HUES48 (cell line): ENCODE measurements at regions not wholly inside any gene's neighbourhood (a gene's known extent, or its start where the extent isn't known, plus 50 kb on each side); places are given as distances from the start of the nearest gene placed in this dataset.
"Not testable (repeated sequence)": the region's sequence is repeated elsewhere in the genome, so short reads cannot be mapped to it uniquely, and the experiment has no call there.

ENCODE experiments used
- H3K27ac ChIP-seq: one replicate; pipeline ENCODE4 v1.7.0; 2013; ENCODE audit warnings: low read depth, low read length, inconsistent platforms
- H3K27me3 ChIP-seq: 2 replicates; pipeline ENCODE4 v1.6.1; 2013; ENCODE audit warnings: mild to moderate bottlenecking, low read length; ENCODE audit not compliant: control insufficient read depth, insufficient read depth
- H3K36me3 ChIP-seq: 2 replicates; pipeline ENCODE4 v1.6.1; 2013; ENCODE audit warnings: low read length; ENCODE audit not compliant: control insufficient read depth, insufficient read depth
- H3K4me1 ChIP-seq: 2 replicates; pipeline ENCODE4 v1.6.1; 2013; ENCODE audit warnings: mild to moderate bottlenecking, low read length; ENCODE audit not compliant: control insufficient read depth, insufficient read depth
- H3K4me3 ChIP-seq: 2 replicates; pipeline ENCODE4 v1.5.1; 2013; ENCODE audit warnings: mild to moderate bottlenecking, low read depth, low read length
- H3K9ac ChIP-seq: 2 replicates; pipeline ENCODE4 v1.6.1; 2013; ENCODE audit warnings: mild to moderate bottlenecking, low read depth, low read length, moderate library complexity
- H3K9me3 ChIP-seq: 2 replicates; pipeline ENCODE4 v1.6.1; 2013; ENCODE audit warnings: low read length; ENCODE audit not compliant: control insufficient read depth, insufficient read depth

DNA sequence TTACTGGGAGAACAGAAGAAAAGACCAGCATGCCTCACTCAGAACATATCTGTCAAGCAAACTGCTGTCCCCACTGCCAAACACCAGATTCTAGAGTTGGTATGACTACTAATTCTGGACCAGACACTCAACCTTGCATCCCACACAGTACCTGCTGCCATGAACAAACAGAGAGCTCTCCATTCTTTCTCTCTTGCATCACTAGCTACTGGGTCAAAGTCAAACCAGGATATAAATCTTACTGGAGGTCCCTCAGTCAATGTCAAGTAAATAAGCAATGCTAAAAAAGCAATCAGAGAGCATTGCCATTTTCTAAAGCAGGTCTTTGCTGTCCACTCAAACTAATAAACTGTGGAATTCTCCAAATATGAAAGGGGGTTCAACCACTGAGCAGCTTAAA, 452.4 kb upstream of the SEL1L start:
- no peak overlapping the region for H3K27ac ChIP-seq
- H3K4me3 ChIP-seq: no peak overlapping the region
- no peak overlapping the region for H3K9ac ChIP-seq
- no peaks in the 10 kb centered on the region for H3K4me1 ChIP-seq
- no peaks in the 10 kb centered on the region for H3K27me3 ChIP-seq
- no peaks in the 10 kb centered on the region for H3K36me3 ChIP-seq
- H3K9me3 ChIP-seq: no peaks in the 10 kb centered on the region

DNA sequence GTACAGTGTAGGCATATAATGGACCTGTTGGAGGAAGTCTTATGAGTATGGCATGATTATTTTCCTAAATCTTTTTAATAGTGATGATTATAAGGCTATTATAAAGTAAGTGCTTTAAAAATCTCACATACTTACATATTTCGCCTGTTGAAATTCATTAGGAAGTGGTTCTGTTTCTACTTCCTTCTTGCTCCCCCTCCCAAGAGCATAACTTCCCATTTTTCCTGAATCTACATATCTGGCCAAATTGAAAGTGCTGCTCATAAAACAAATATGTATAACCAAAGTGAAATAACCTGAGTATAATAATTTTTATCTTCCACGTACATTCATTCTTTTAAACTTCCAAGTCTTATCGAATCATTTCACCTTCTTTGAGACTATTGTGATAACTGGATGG, 455.6 kb upstream of the SEL1L start:
- H3K9ac ChIP-seq: no peak overlapping the region
- no peak overlapping the region for H3K27ac ChIP-seq
- H3K4me1 ChIP-seq: no peaks in the 10 kb centered on the region

DNA sequence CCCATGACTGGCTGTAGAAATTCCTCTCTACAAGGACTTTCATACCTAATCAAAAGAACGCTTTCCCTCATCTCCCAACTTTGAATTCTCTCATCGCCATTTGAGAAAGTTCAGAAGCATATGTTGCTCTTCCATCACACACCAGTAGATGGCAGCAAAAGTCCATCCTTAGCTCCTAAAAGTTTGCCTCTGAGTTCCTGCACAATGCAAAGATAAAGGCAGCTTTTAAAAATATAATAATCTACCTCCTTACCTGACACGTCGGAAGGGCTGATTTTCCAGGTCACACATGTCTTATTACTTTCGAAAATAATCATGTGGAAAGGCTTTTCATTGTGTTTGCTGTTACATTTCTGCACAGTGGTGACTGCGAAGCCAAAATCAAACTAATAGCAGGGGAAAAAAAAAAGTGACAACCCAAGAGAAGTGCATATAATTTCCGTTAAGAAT, 456.7 kb upstream of the SEL1L start:
- Histone ChIP-seq H3K36me3 (no peaks in the 10 kb centered on the region), H3K27me3 (no peaks in the 10 kb centered on the region), H3K9ac (no peak overlapping the region), H3K27ac (no peak overlapping the region), H3K4me3 (no peak overlapping the region), H3K9me3 (no peaks in the 10 kb centered on the region), H3K4me1 (no peaks in the 10 kb centered on the region)

More for the DNA sequence above, 455.6 kb upstream of the SEL1L start:
- Histone ChIP-seq H3K9me3 (no peaks in the 10 kb centered on the region), H3K27me3 (no peaks in the 10 kb centered on the region), H3K36me3 (no peaks in the 10 kb centered on the region), H3K4me3 (no peak overlapping the region)

DNA sequence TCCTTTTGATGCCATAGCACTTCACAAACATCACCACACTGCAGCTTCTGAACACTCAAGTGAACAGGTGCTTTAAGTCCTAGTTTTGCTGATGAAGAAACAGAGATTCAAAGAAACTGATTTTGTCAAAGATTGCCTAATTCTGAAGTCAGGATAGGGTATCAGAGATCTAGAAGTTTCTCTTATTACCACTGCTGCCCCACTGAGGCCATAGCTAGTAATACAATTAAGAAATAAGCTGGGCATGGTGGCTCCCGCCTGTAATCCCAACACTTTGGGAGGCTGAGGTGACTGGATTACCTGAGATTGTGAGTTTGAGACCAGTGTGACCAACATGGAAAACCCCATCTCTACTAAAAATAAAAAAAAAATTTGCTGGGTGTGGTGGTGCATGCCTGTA, 458.3 kb upstream of the SEL1L start:
- H3K27me3 ChIP-seq: no peaks in the 10 kb centered on the region
- H3K9ac ChIP-seq: no peak overlapping the region
- H3K27ac ChIP-seq: no peak overlapping the region
- H3K9me3 ChIP-seq: no peaks in the 10 kb centered on the region
- no peaks in the 10 kb centered on the region for H3K4me1 ChIP-seq
- H3K4me3 ChIP-seq: no peak overlapping the region
- no peaks in the 10 kb centered on the region for H3K36me3 ChIP-seq

DNA sequence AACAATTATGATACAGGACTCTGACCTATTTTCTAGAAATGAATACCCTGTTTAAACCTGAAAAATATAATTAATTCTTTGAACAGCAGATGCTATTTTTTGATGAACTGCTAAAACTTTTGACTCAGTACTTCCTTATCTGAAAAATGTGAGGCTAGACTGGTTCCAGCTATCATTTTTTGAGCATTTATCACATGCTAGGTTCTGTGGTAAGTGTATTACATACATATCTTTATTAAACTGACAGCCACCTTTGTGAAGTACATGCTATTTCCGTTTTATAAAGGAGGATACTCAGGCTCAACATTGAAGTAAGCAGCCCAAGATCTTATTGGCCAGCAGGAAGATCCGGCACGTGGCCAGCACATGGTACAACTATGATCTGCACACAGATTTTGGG, 459.8 kb upstream of the SEL1L start:
- no peaks in the 10 kb centered on the region for H3K4me1 ChIP-seq
- no peaks in the 10 kb centered on the region for H3K9me3 ChIP-seq
- no peak overlapping the region for H3K27ac ChIP-seq
- no peaks in the 10 kb centered on the region for H3K36me3 ChIP-seq
- H3K4me3 ChIP-seq: no peak overlapping the region
- no peak overlapping the region for H3K9ac ChIP-seq
- no peaks in the 10 kb centered on the region for H3K27me3 ChIP-seq

DNA sequence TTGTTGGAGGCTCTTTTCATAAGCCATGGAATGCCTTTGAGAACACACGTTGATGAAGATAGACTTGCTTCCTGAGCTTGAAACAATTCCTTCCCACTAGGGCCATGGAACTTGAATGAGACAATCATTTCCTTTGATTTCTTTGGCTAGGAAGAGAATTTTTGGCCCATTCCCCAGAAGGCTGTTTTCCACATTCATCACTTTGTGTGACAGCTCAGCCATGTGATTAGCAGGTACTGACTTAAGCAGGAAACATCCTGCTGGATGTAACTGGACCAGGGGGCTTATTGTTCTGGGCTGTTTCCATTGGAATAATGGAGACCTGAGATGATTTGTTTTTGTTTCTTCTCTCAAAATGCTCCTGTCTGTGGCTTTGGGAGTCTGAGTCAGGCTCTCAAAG, 469.8 kb upstream of the SEL1L start:
- Histone ChIP-seq H3K9me3 (no peaks in the 10 kb centered on the region), H3K4me3 (no peak overlapping the region), H3K36me3 (no peaks in the 10 kb centered on the region)

DNA sequence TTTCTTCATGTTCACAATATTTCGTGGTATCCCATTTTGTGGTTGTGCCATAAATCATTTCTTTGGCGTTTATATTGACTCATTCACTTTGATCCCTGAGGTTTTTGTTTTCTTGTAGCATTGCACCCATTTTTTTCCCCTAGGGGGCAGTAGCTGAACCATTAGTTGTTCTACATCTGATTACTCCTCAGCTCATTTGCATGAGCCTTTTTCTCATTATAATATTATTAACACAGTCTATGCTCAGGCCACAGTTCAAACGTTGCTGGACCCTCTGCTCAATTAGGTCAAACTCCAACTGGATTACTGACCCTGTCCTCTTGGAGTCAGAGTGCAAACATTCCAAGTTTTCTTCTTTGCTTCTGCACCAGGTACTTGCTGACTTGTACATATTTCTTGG, 475.4 kb upstream of the SEL1L start:
- Histone ChIP-seq H3K36me3 (no peaks in the 10 kb centered on the region), H3K9ac (no peak overlapping the region), H3K4me1 (no peaks in the 10 kb centered on the region), H3K4me3 (no peak overlapping the region), H3K27me3 (no peaks in the 10 kb centered on the region), H3K9me3 (no peaks in the 10 kb centered on the region), H3K27ac (no peak overlapping the region)

More for the DNA sequence above, 469.8 kb upstream of the SEL1L start:
- no peak overlapping the region for H3K9ac ChIP-seq
- H3K27me3 ChIP-seq: no peaks in the 10 kb centered on the region
- H3K4me1 ChIP-seq: no peaks in the 10 kb centered on the region
- no peak overlapping the region for H3K27ac ChIP-seq

DNA sequence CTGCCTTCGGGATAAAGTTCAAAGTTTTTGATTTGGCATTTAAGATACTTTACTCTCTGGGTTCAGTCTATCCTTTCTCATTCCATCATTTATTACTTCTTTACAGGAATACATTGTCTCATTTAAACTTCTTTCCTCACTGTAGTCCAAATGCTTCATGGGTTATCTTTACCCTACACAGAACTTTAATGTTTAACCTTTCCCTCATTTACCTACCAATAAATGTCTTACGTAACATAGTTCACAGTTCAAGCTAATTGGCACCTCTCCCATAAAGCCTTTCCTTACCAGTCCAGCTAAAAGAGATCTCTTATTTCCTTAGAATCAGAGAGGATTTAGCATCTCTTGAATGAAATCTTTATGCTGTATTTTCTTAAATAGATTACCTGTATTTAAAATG, 476.3 kb upstream of the SEL1L start:
- Histone ChIP-seq H3K27ac (no peak overlapping the region), H3K27me3 (no peaks in the 10 kb centered on the region), H3K4me1 (no peaks in the 10 kb centered on the region), H3K4me3 (no peak overlapping the region), H3K9me3 (no peaks in the 10 kb centered on the region), H3K9ac (no peak overlapping the region), H3K36me3 (no peaks in the 10 kb centered on the region)

DNA sequence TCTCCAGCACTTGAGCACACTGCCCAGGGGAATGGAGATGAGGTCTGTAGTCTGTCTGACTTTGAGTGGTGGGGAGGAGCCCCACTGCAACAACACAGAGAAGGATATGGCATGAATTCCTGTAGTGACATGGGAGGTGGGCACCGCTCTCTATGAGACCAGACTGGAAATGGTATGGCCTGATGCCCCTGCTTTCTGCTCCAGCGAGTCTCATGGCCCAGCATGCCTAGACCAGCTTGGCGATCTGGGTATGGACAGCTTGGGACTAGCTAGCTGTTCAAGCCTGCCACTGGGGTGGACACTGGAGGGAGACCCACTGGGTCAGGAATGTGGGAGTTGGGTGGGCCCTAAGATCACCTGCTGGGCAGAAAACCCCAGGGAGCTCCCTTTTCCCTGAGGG, 477.8 kb upstream of the SEL1L start:
- Histone ChIP-seq H3K27ac (no peak overlapping the region), H3K36me3 (no peaks in the 10 kb centered on the region), H3K4me1 (no peaks in the 10 kb centered on the region), H3K27me3 (no peaks in the 10 kb centered on the region), H3K9ac (no peak overlapping the region), H3K4me3 (no peak overlapping the region), H3K9me3 (no peaks in the 10 kb centered on the region)

DNA sequence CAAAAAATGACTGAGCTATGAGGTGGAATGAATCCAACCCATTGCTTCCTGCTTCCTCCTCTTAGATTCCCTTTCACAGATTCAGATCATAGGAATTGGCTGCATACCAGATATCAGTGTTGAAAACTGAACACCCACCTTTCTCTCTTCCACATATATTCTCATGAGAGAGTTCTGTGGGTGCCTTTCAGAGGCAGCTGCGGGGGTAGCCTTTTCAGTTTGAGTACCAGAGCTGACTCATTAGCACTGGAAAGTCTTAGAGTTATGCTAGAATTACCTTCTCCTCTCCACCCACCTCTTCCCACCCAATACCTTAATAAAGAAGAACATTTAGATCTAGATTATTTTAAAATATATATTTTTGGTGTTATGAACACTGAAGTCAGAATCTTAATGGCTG, 495.4 kb upstream of the SEL1L start:
- Histone ChIP-seq H3K9ac (no peak overlapping the region), H3K4me3 (no peak overlapping the region), H3K27me3 (no peaks in the 10 kb centered on the region), H3K4me1 (no peaks in the 10 kb centered on the region), H3K36me3 (no peaks in the 10 kb centered on the region), H3K27ac (no peak overlapping the region), H3K9me3 (peaks cover 3% of the 10 kb centered on the region; the same call in 1 of the 2 replicates)

DNA sequence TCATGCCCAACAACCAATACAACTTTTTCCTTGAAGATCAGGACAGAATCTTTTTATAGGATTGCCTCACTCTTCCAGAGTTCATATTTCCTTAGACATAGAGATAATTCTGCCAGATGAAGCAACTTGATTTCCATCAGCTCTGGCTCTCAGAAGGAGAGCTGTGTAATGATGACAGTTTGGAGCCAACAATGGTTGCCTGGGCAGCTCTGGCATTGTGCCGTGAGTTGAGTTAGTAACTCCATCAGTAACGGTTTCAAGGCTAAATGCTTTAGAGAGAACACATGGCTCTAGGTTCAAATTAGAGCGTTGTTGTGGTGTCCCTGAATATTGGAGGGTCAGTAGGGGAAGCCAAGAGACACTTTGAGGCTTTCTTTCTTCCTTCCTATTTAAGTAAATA, 501.7 kb upstream of the SEL1L start:
- no peaks in the 10 kb centered on the region for H3K4me1 ChIP-seq
- no peaks in the 10 kb centered on the region for H3K9me3 ChIP-seq
- no peak overlapping the region for H3K4me3 ChIP-seq
- H3K9ac ChIP-seq: no peak overlapping the region
- no peaks in the 10 kb centered on the region for H3K36me3 ChIP-seq
- no peak overlapping the region for H3K27ac ChIP-seq
- no peaks in the 10 kb centered on the region for H3K27me3 ChIP-seq

DNA sequence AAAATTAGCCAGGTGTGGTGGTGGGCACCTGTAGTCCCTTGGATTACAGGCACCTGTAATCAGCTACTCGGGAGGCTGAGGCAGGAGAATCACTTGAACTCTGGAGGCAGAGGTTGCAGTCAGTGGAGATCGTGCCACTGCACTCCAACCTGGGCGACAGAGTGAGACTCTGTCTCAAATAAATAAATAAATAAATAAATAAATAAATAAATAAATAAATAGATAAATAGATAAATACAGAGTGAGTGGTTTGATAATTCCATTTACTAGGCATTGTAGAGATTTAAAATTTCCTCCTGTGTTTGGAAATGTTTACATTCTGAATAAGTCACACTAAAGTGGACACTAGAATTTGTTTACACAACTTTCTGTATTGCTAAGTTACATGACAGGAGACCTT, 504.4 kb upstream of the SEL1L start:
- H3K36me3 ChIP-seq, H3K4me3 ChIP-seq, H3K9me3 ChIP-seq, H3K4me1 ChIP-seq, H3K27me3 ChIP-seq, H3K9ac ChIP-seq, H3K27ac ChIP-seq: not testable (repeated sequence)
